HCT116 (cell line): ENCODE measurements at regions not wholly inside any gene's neighbourhood (a gene's known extent, or its start where the extent isn't known, plus 50 kb on each side); places are given as distances from the start of the nearest gene placed in this dataset.

Experiments
- ATAC-seq: fragments of 200-7000 bp; cut with Tn5 transposase; 2 replicates; pipeline ENCODE4 v1.9.1; 2020; ENCODE audit warnings: mild to moderate bottlenecking, moderate library complexity
- BruUV-seq: library from RNA; stranded (reverse); fragments of 400-500 nt; replicated peaks from 2 replicates; lab custom pipeline; 2021; lab: Mats Ljungman, UMichigan
- CTCF ChIA-PET: fragments of 300-600 bp; sonication (Branson Sonifier 250); formaldehyde crosslinking; loops from one replicate; lab custom pipeline; 2021; ENCODE audit warnings: antibody characterized with exemption; lab: Charles Lee
- POLR2A ChIA-PET: fragments of 300-600, 350-600 bp; sonication (Branson Sonifier 250); formaldehyde crosslinking; loops from one replicate; lab custom pipeline; 2021; ENCODE audit warnings: antibody characterized with exemption; lab: Charles Lee
- RAD21 ChIA-PET, 2 experiments: fragments of 300-600 bp; sonication (Branson Sonifier 250); formaldehyde crosslinking; loops; one replicate each; lab custom pipeline; 2023; ENCODE audit warnings: low total read pairs in 2 of 2; ENCODE audit not compliant: uncharacterized antibody in 2 of 2, unreplicated experiment in 2 of 2, low non-redundant PET in 1 of 2; lab: Charles Lee
- DNase-seq: peaks from one replicate; pipeline ENCODE4 v3.0.0-alpha.2; 2010; ENCODE audit warnings: low read depth, low spot score
- H2AFZ ChIP-seq: fragments of 200-600 bp; shearing (Covaris generic), sonication (generic); 2 replicates; pipeline ENCODE4 v1.6.1; 2017; ENCODE audit warnings: low read depth, mixed run types, mixed read lengths, antibody characterized with exemption, low read length; ENCODE audit not compliant: poor library complexity, severe bottlenecking
- H3K27ac ChIP-seq: 2 replicates; pipeline ENCODE4 v1.5.1; 2012; ENCODE audit warnings: low read depth, low read length
- H3K27me3 ChIP-seq: fragments of 200-600 bp; sonication (generic); 2 replicates; pipeline ENCODE4 v1.6.1; 2016; ENCODE audit warnings: mixed run types, low read length, mixed read lengths; ENCODE audit not compliant: insufficient read depth
- H3K36me3 ChIP-seq, 2 experiments: fragments of 200-500 bp in 1 of 2; fragments of 200-600 bp in 1 of 2; sonication (Bioruptor generic) in 1 of 2; sonication (generic) in 1 of 2; 2 replicates each; pipeline versions ENCODE4 v1.5.1 to v1.6.1; 2014 to 2016; ENCODE audit warnings: low read length in 2 of 2, inconsistent platforms in 1 of 2, mixed read lengths in 1 of 2, mixed run types in 1 of 2; ENCODE audit not compliant: insufficient read depth in 2 of 2, control insufficient read depth in 1 of 2
- H3K4me1 ChIP-seq, 2 experiments: fragments of 200-600 bp in 1 of 2; sonication (generic) in 1 of 2; 2 replicates each; pipeline versions ENCODE4 v1.5.1 to v1.6.1; 2012 to 2017; ENCODE audit warnings: low read length in 2 of 2, inconsistent platforms in 1 of 2, mild to moderate bottlenecking in 1 of 2, mixed read lengths in 1 of 2, mixed run types in 1 of 2, moderate library complexity in 1 of 2; ENCODE audit not compliant: insufficient read depth in 2 of 2, control insufficient read depth in 1 of 2
- H3K4me2 ChIP-seq: fragments of 200-600 bp; sonication (generic); 2 replicates; pipeline ENCODE4 v1.6.1; 2017; ENCODE audit warnings: mixed run types, low read length, mixed read lengths
- H3K4me3 ChIP-seq, 2 experiments: fragments of 200-600 bp in 1 of 2; sonication (generic) in 1 of 2; replicated peaks in 1 of 2; 2 replicates each; pipeline ENCODE4 v1.5.1; 2011 to 2016; ENCODE audit warnings: low read length in 2 of 2, control low read depth in 1 of 2, low read depth in 1 of 2, mild to moderate bottlenecking in 1 of 2, mixed read lengths in 1 of 2, mixed run types in 1 of 2
- H3K79me2 ChIP-seq: fragments of 200-600 bp; sonication (generic); 2 replicates; pipeline ENCODE4 v1.6.1; 2017; ENCODE audit warnings: mild to moderate bottlenecking, mixed run types, low read length, moderate library complexity, mixed read lengths; ENCODE audit not compliant: insufficient read depth
- H3K9ac ChIP-seq: fragments of 200-600 bp; sonication (generic); 2 replicates; pipeline ENCODE4 v1.6.1; 2016; ENCODE audit warnings: low read length, mixed read lengths
- H3K9me2 ChIP-seq: fragments of 200-600 bp; sonication (generic), shearing (Covaris generic); 2 replicates; pipeline ENCODE4 v1.6.1; 2017; ENCODE audit warnings: mixed run types, mild to moderate bottlenecking, moderate library complexity; ENCODE audit not compliant: insufficient read depth
- H3K9me3 ChIP-seq, 2 experiments: fragments of 200-500 bp in 1 of 2; fragments of 200-600 bp in 1 of 2; sonication (Bioruptor generic) in 1 of 2; sonication (generic) in 1 of 2; 2 replicates each; pipeline ENCODE4 v1.6.1; 2014 to 2017; ENCODE audit warnings: low read length in 2 of 2, mixed read lengths in 2 of 2, inconsistent platforms in 1 of 2, low read depth in 1 of 2, mild to moderate bottlenecking in 1 of 2, mixed run types in 1 of 2, moderate library complexity in 1 of 2; ENCODE audit not compliant: control insufficient read depth in 1 of 2, insufficient read depth in 1 of 2
- H4K20me1 ChIP-seq: fragments of 200-600 bp; sonication (generic), shearing (Covaris generic); 2 replicates; pipeline ENCODE4 v1.6.1; 2017; ENCODE audit warnings: mixed run types, mild to moderate bottlenecking, moderate library complexity; ENCODE audit not compliant: insufficient read depth
- CBX3 ChIP-seq: IDR thresholded peaks from 2 replicates; pipeline ENCODE4 v1.6.1; 2012; ENCODE audit warnings: low read depth
- ELF1 ChIP-seq: IDR thresholded peaks from 2 replicates; pipeline ENCODE4 v1.6.1; 2012; ENCODE audit warnings: low read depth, borderline replicate concordance
- EZH2 ChIP-seq: fragments of 200-600 bp; sonication (generic); IDR thresholded peaks from 2 replicates; pipeline ENCODE4 v1.6.1; 2017; ENCODE audit warnings: antibody characterized with exemption, mixed run types
- JUND ChIP-seq: IDR thresholded peaks from 2 replicates; pipeline ENCODE4 v1.6.1; 2012
- RAD21 ChIP-seq: IDR thresholded peaks from 2 replicates; pipeline ENCODE4 v1.6.1; 2012; ENCODE audit warnings: low read depth, mild to moderate bottlenecking
- SIN3A ChIP-seq: IDR thresholded peaks from 2 replicates; pipeline ENCODE4 v1.6.1; 2012; ENCODE audit warnings: low read depth
- SP1 ChIP-seq: IDR thresholded peaks from 2 replicates; pipeline ENCODE4 v1.6.1; 2012; ENCODE audit warnings: low read depth
- SRF ChIP-seq: IDR thresholded peaks from 2 replicates; pipeline ENCODE4 v1.6.1; 2012; ENCODE audit warnings: low read depth
- ZFX ChIP-seq: fragments of 450-650 bp; IDR thresholded peaks from 2 replicates; pipeline ENCODE4 v1.6.1; 2017
- intact Hi-C: fragments of 100-400 bp; cut with micrococcal nuclease; formaldehyde crosslinking; loops from 2 replicates; pipeline ENCODE4 v1.10.0; 2022
- TF ChIP-seq, protein P1 (sequence below): IDR thresholded peaks from 2 replicates; pipeline ENCODE4 v1.6.1; 2012; ENCODE audit warnings: low read depth
- TF ChIP-seq, protein P2 (sequence below): IDR thresholded peaks from 2 replicates; pipeline ENCODE4 v1.6.1; 2011; ENCODE audit warnings: mild to moderate bottlenecking, low read length, moderate library complexity; ENCODE audit not compliant: insufficient replicate concordance; ENCODE audit errors: extremely low read depth
- TF ChIP-seq, protein P3 (sequence below): IDR thresholded peaks from 2 replicates; pipeline ENCODE4 v1.6.1; 2012

DNA sequence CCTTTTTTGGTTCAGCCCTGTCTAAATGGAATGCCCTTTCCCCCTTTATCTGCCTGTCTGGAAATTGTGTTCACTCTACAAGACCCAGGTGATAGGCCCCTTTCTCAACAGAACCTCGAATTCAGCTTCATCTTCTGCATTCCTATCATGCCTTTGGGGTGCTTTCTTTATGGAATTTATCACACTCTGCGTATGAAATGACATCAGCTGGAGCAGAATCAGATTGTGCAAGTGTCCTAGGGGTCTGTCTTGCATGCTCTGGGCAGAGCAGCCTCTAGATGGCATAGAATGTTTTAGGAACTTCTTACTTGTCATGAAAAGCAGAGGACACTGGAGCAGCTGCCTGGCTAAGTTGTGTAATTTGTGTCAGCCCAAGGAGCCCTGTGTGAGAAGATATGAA, 84.9 kb downstream of the ISL1 start:
- DNase-seq (no peak), ATAC-seq (no peak)
- H3K9me2 ChIP-seq: no peaks in the 10 kb centered on the region
- H3K4me2 ChIP-seq: no peak overlapping the region
- H3K4me3 ChIP-seq: no peak overlapping the region
- BruUV-seq: no TSS peak
- no peaks in the 10 kb centered on the region for H3K36me3 ChIP-seq
- H3K9me3 ChIP-seq: no peaks in the 10 kb centered on the region
- H3K9ac ChIP-seq: no peak overlapping the region
- no peaks in the 10 kb centered on the region for H3K4me1 ChIP-seq
- H3K27me3 ChIP-seq: no peaks in the 10 kb centered on the region
- no peak overlapping the region for H2AFZ ChIP-seq
- H4K20me1 ChIP-seq: no peaks in the 10 kb centered on the region
- ChIA-PET RAD21 (no interaction called here), CTCF (no interaction called here), POLR2A (no interaction called here)
- intact Hi-C loops: no loop called here
- no peak overlapping the region for H3K27ac ChIP-seq
- no peaks in the 10 kb centered on the region for H3K79me2 ChIP-seq
- 0 out of 2 replicates have a peak, but pooled peaks have one; percentile 4 for TF ChIP-seq RAD21
- no peak for TF ChIP-seq ELF1

DNA sequence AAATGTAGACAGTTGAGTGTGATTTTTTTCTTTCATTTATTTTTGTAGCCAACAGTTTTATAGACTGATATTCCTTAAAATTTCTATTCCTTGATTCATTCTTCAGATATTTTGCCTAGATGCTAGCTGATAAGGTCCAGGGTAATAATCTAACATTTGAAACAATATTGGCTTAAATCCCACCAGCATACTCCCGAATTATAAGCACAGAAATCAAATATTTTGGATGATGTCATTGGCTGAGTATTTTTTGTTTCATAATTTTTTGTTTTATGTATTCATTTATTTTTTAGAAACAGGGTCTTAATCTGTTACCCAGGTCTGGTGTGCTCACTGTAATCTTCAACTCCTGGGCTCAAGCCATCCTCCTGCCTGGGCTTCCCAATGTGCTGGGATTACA, 88.4 kb downstream of the ISL1 start:
- TF ChIP-seq SP1 (no peak), CBX3 (no peak), SRF (no peak), ZFX (no peak), ELF1 (no peak), SIN3A (no peak), JUND (no peak), RAD21 (no peak), EZH2 (no peak)
- TF ChIP-seq, protein P1, sequence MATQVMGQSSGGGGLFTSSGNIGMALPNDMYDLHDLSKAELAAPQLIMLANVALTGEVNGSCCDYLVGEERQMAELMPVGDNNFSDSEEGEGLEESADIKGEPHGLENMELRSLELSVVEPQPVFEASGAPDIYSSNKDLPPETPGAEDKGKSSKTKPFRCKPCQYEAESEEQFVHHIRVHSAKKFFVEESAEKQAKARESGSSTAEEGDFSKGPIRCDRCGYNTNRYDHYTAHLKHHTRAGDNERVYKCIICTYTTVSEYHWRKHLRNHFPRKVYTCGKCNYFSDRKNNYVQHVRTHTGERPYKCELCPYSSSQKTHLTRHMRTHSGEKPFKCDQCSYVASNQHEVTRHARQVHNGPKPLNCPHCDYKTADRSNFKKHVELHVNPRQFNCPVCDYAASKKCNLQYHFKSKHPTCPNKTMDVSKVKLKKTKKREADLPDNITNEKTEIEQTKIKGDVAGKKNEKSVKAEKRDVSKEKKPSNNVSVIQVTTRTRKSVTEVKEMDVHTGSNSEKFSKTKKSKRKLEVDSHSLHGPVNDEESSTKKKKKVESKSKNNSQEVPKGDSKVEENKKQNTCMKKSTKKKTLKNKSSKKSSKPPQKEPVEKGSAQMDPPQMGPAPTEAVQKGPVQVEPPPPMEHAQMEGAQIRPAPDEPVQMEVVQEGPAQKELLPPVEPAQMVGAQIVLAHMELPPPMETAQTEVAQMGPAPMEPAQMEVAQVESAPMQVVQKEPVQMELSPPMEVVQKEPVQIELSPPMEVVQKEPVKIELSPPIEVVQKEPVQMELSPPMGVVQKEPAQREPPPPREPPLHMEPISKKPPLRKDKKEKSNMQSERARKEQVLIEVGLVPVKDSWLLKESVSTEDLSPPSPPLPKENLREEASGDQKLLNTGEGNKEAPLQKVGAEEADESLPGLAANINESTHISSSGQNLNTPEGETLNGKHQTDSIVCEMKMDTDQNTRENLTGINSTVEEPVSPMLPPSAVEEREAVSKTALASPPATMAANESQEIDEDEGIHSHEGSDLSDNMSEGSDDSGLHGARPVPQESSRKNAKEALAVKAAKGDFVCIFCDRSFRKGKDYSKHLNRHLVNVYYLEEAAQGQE: no peak
- TF ChIP-seq, protein P2, sequence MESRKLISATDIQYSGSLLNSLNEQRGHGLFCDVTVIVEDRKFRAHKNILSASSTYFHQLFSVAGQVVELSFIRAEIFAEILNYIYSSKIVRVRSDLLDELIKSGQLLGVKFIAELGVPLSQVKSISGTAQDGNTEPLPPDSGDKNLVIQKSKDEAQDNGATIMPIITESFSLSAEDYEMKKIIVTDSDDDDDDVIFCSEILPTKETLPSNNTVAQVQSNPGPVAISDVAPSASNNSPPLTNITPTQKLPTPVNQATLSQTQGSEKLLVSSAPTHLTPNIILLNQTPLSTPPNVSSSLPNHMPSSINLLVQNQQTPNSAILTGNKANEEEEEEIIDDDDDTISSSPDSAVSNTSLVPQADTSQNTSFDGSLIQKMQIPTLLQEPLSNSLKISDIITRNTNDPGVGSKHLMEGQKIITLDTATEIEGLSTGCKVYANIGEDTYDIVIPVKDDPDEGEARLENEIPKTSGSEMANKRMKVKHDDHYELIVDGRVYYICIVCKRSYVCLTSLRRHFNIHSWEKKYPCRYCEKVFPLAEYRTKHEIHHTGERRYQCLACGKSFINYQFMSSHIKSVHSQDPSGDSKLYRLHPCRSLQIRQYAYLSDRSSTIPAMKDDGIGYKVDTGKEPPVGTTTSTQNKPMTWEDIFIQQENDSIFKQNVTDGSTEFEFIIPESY: no peak
- TF ChIP-seq, protein P3, sequence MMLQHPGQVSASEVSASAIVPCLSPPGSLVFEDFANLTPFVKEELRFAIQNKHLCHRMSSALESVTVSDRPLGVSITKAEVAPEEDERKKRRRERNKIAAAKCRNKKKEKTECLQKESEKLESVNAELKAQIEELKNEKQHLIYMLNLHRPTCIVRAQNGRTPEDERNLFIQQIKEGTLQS: no peak
- RAD21 ChIA-PET: no interaction called here

More for the DNA sequence above, 88.4 kb downstream of the ISL1 start:
- no peaks in the 10 kb centered on the region for H3K36me3 ChIP-seq
- H3K27me3 ChIP-seq: no peaks in the 10 kb centered on the region
- H3K9ac ChIP-seq: no peak overlapping the region
- H3K9me2 ChIP-seq: no peaks in the 10 kb centered on the region
- BruUV-seq: no TSS peak
- no peaks in the 10 kb centered on the region for H3K9me3 ChIP-seq
- H3K79me2 ChIP-seq: no peaks in the 10 kb centered on the region
- ChIA-PET POLR2A (no interaction called here), CTCF (no interaction called here)
- no peak overlapping the region for H2AFZ ChIP-seq
- H3K4me1 ChIP-seq: no peaks in the 10 kb centered on the region
- H3K27ac ChIP-seq: no peak overlapping the region
- intact Hi-C loops: no loop called here
- H3K4me3 ChIP-seq: no peak overlapping the region
- DNase-seq (no peak), ATAC-seq (no peak)
- no peak overlapping the region for H3K4me2 ChIP-seq
- H4K20me1 ChIP-seq: no peaks in the 10 kb centered on the region
